H1 (cell line): ENCODE measurements at regions not wholly inside any gene's neighbourhood (a gene's known extent, or its start where the extent isn't known, plus 50 kb on each side); places are given as distances from the start of the nearest gene placed in this dataset.

Experiments
- BACH1 ChIP-seq: IDR thresholded peaks from 2 replicates; pipeline ENCODE4 v1.6.1; 2012; ENCODE audit warnings: low read length, improper control_type of control experiment
- FOSL1 ChIP-seq: IDR thresholded peaks from 2 replicates; pipeline ENCODE4 v1.6.1; 2011; ENCODE audit warnings: mild to moderate bottlenecking, low read depth, low read length, moderate library complexity; ENCODE audit not compliant: insufficient read depth
- HDAC6 ChIP-seq: IDR thresholded peaks from one replicate; pipeline ENCODE4 v1.7.1; 2012; ENCODE audit warnings: low read depth, mild to moderate bottlenecking, inconsistent platforms, low read length, moderate library complexity
- MAFK ChIP-seq: IDR thresholded peaks from 2 replicates; pipeline ENCODE4 v1.6.1; 2012; ENCODE audit warnings: low read depth, mild to moderate bottlenecking, improper control_type of control experiment, low read length
- RAD21 ChIP-seq, 2 experiments: IDR thresholded peaks in 1 of 2; conservative IDR thresholded peaks in 1 of 2; 2 replicates each; pipeline ENCODE4 v1.6.1; 2011; ENCODE audit warnings: low read depth in 2 of 2, low read length in 2 of 2, improper control_type of control experiment in 1 of 2, inconsistent platforms in 1 of 2, mild to moderate bottlenecking in 1 of 2, moderate library complexity in 1 of 2
- SRF ChIP-seq: IDR thresholded peaks from 2 replicates; pipeline ENCODE4 v1.6.1; 2011; ENCODE audit warnings: mild to moderate bottlenecking, low read depth, low read length, moderate library complexity

DNA sequence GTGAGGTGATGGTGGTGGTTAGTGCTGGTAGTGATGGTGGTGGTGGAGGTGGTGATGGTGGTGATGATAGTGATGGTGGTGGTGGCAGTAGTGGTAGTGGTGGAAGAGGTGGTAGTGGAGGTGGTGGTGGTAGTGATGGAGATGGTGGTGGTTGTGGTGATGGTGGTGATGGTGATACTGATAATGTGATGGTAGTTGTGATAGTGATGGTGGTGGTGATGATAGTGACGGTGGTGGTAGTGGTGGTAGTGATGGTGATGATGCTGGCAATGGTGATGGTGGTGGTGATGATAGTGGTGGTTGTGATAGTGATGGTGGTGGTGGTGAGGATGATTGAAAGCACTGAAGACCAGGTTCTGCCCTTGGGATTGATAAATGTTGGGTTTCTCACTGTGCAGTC lies 85.2 kb upstream of the SLC1A3 start (continued):
- TF ChIP-seq HDAC6 (no peak), SRF (no peak), RAD21 (IDR thresholded peaks at IDR 0.05 in 1 of 2, conservative IDR thresholded peaks at IDR 0.05 in 1 of 2; ENCODE audit: low read depth in 2 of 2, low read length in 2 of 2) (no peak), MAFK (no peak), BACH1 (no peak), FOSL1 (no peak)
- TF ChIP-seq, all 59 proteins: peak for 0
